CD14-positive monocyte (primary cell): ENCODE measurements at regions not wholly inside any gene's neighbourhood (a gene's known extent, or its start where the extent isn't known, plus 50 kb on each side); places are given as distances from the start of the nearest gene placed in this dataset.
"Not testable (repeated sequence)": the region's sequence is repeated elsewhere in the genome, so short reads cannot be mapped to it uniquely, and the experiment has no call there.

Experiments used
- DNase-seq, 3 donors: peaks; one replicate each; pipeline ENCODE4 v3.0.0-alpha.2; 2011 to 2022
- H2AFZ ChIP-seq: 2 replicates; pipeline ENCODE4 v1.6.0; 2012; ENCODE audit warnings: mild to moderate bottlenecking, low read depth, low read length, inconsistent platforms; ENCODE audit not compliant: insufficient read depth, poor library complexity, severe bottlenecking
- H3K27ac ChIP-seq, 2 donors: 1 replicate in 1 of 2; 2 replicates in 1 of 2; pipeline ENCODE4 v1.5.1; 2012 to 2013; ENCODE audit warnings: low read length in 2 of 2, control low read depth in 1 of 2, inconsistent platforms in 1 of 2, low read depth in 1 of 2, mild to moderate bottlenecking in 1 of 2
- H3K27me3 ChIP-seq, 2 donors: one replicate each; pipeline versions ENCODE4 v1.6.0 to v1.6.1; 2011 to 2013; ENCODE audit warnings: low read length in 2 of 2; ENCODE audit not compliant: control insufficient read depth in 2 of 2, insufficient read depth in 2 of 2
- H3K36me3 ChIP-seq, 2 donors: replicated peaks in 1 of 2; 1 replicate in 1 of 2; 2 replicates in 1 of 2; pipeline versions ENCODE4 v1.5.1 to v1.6.1; 2012 to 2013; ENCODE audit warnings: low read length in 2 of 2, control low read depth in 1 of 2, inconsistent platforms in 1 of 2, mild to moderate bottlenecking in 1 of 2; ENCODE audit not compliant: insufficient read depth in 2 of 2, control insufficient read depth in 1 of 2
- H3K4me1 ChIP-seq, 2 donors: 1 replicate in 1 of 2; 2 replicates in 1 of 2; pipeline versions ENCODE4 v1.5.1 to v1.6.1; 2012 to 2013; ENCODE audit warnings: low read length in 2 of 2, control low read depth in 1 of 2, inconsistent platforms in 1 of 2, mild to moderate bottlenecking in 1 of 2, moderate library complexity in 1 of 2; ENCODE audit not compliant: insufficient read depth in 2 of 2, control insufficient read depth in 1 of 2
- H3K4me2 ChIP-seq: replicated peaks from 2 replicates; pipeline ENCODE3; 2012; ENCODE audit warnings: low read length, moderate library complexity, mild to moderate bottlenecking; ENCODE audit not compliant: poor library complexity, severe bottlenecking; ENCODE audit errors: extremely low read depth
- H3K4me3 ChIP-seq, 3 experiments: fragments of 200-600 bp in 1 of 3; sonication (generic) in 1 of 3; replicated peaks in 1 of 3; 1 replicate in 2 of 3; 2 replicates in 1 of 3; pipeline ENCODE4 v1.5.1; 2011 to 2013; ENCODE audit warnings: low read length in 3 of 3, mild to moderate bottlenecking in 3 of 3, control low read depth in 2 of 3, low read depth in 2 of 3, inconsistent platforms in 1 of 3, moderate library complexity in 1 of 3
- H3K79me2 ChIP-seq: 2 replicates; pipeline ENCODE4 v1.6.0; 2012; ENCODE audit warnings: mild to moderate bottlenecking, control low read depth, inconsistent platforms, low read length, moderate library complexity; ENCODE audit not compliant: insufficient read depth
- H3K9ac ChIP-seq: 2 replicates; pipeline ENCODE4 v1.6.0; 2017; ENCODE audit warnings: low read length, mild to moderate bottlenecking; ENCODE audit not compliant: insufficient read depth, poor library complexity, severe bottlenecking
- H3K9me3 ChIP-seq, 2 donors: replicated peaks in 1 of 2; 1 replicate in 1 of 2; 2 replicates in 1 of 2; pipeline versions ENCODE4 v1.5.1 to v1.6.1; 2012 to 2013; ENCODE audit warnings: low read length in 2 of 2, control low read depth in 1 of 2; ENCODE audit not compliant: control insufficient read depth in 1 of 2, insufficient read depth in 1 of 2
- H4K20me1 ChIP-seq: 2 replicates; pipeline ENCODE4 v1.6.0; 2012; ENCODE audit warnings: mild to moderate bottlenecking, low read length, control low read depth, moderate library complexity; ENCODE audit not compliant: insufficient read depth
- H3K27ac Mint-ChIP-seq, 7 donors: one replicate each; pipeline ENCODE4 v1.8.0; 2020; ENCODE audit warnings: mild to moderate bottlenecking in 7 of 7, mixed read lengths in 7 of 7, moderate library complexity in 6 of 7, inconsistent platforms in 2 of 7
- H3K27me3 Mint-ChIP-seq, 3 donors: one replicate each; pipeline ENCODE4 v1.8.0; 2021 to 2022; ENCODE audit warnings: low read depth in 3 of 3, mild to moderate bottlenecking in 3 of 3, mixed read lengths in 3 of 3, moderate library complexity in 3 of 3, inconsistent platforms in 1 of 3
- H3K36me3 Mint-ChIP-seq, 2 donors: one replicate each; pipeline ENCODE4 v1.8.0; 2020; ENCODE audit warnings: mixed read lengths in 2 of 2, inconsistent platforms in 1 of 2, mild to moderate bottlenecking in 1 of 2
- H3K4me1 Mint-ChIP-seq: one replicate; pipeline ENCODE4 v1.8.0; 2020; ENCODE audit warnings: mild to moderate bottlenecking, mixed read lengths
- H3K4me3 Mint-ChIP-seq, 2 donors: one replicate each; pipeline ENCODE4 v1.8.0; 2020; ENCODE audit warnings: mild to moderate bottlenecking in 2 of 2, mixed read lengths in 2 of 2, moderate library complexity in 1 of 2
- H3K9me3 Mint-ChIP-seq, 7 donors: one replicate each; pipeline ENCODE4 v1.8.0; 2020 to 2022; ENCODE audit warnings: mixed read lengths in 7 of 7, mild to moderate bottlenecking in 6 of 7, moderate library complexity in 6 of 7, inconsistent platforms in 2 of 7
- CTCF ChIP-seq: fragments of 200-600 bp; IDR thresholded peaks from one replicate; pipeline ENCODE4 v1.8.0; 2022; ENCODE audit warnings: antibody characterized with exemption, mild to moderate bottlenecking
- WGBS: methylation state at CpG from one replicate; pipeline ENCODE4 v1.1.5; 2013; ENCODE audit warnings: missing lambda C conversion rate; ENCODE audit not compliant: insufficient coverage; 5-methylcytosine and 5-hydroxymethylcytosine counted together
- intact Hi-C, 2 donors: fragments of 100-400 bp; cut with micrococcal nuclease; formaldehyde crosslinking; loops; one replicate each; pipeline versions ENCODE4 v1.15.0 to v1.15.1; 2023

- Histone ChIP-seq H3K79me2 (no peaks in the 10 kb centered on the region), H4K20me1 (no peaks in the 10 kb centered on the region), H3K4me2 (no peak overlapping the region), H3K27me3 (no peaks in the 10 kb centered on the region), H3K9ac (no peak overlapping the region), H3K4me3 (no peak overlapping the region), H2AFZ (peak overlapping the region; percentile 8), H3K9me3 (no peaks in the 10 kb centered on the region), H3K4me1 (peaks cover 14 to 18% of the 10 kb centered on the region in 2 donors), H3K27ac (no peak overlapping the region), H3K36me3 (no peaks in the 10 kb centered on the region)
- no peak for DNase-seq
- Mint-ChIP-seq H3K27ac (no peak overlapping the region), H3K4me3 (no peak overlapping the region), H3K36me3 (no peaks in the 10 kb centered on the region), H3K27me3 (peaks cover 0 to under 1% (median 0%) of the 10 kb centered on the region in 3 donors), H3K9me3 (peaks cover 0 to 5% (median 0%) of the 10 kb centered on the region in 7 donors), H3K4me1 (peaks cover 23% of the 10 kb centered on the region)
- 100% methylated on average over 1 of the region's 4 CpGs for WGBS
- intact Hi-C loops = loop anchor here in 1 of 2 donors (10.0 kb wide), 2 partner anchors 380 to 610 kb away; no protein-coding TSS in a partner anchor
- TF ChIP-seq CTCF = no peak
These were observed 209.4 kb upstream of the RFX3 start for GRCh38 chr9:3735251-3735650.

- not testable (repeated sequence) for H3K27me3 Mint-ChIP-seq, H3K36me3 ChIP-seq, H3K27ac Mint-ChIP-seq, H3K27ac ChIP-seq, H3K9ac ChIP-seq, H3K9me3 ChIP-seq, H3K4me3 ChIP-seq, H3K36me3 Mint-ChIP-seq, H3K27me3 ChIP-seq, H3K4me2 ChIP-seq, DNase-seq, H3K9me3 Mint-ChIP-seq, H4K20me1 ChIP-seq, H2AFZ ChIP-seq, H3K79me2 ChIP-seq, H3K4me3 Mint-ChIP-seq
- peaks cover 14 to 18% of the 10 kb centered on the region in 2 donors for H3K4me1 ChIP-seq
- WGBS = 96% methylated on average over 38 of the region's 56 CpGs
- intact Hi-C loops = loop anchor here (5.0 to 10.0 kb wide), 3 partner anchors 381 to 611 kb away; no protein-coding TSS in a partner anchor
- peaks cover 19% of the 10 kb centered on the region for H3K4me1 Mint-ChIP-seq
These were observed 207.9 kb upstream of the RFX3 start for GRCh38 chr9:3733527-3734262.
